ENCODE measurements at regions not wholly inside any gene's neighbourhood (a gene's known extent, or its start where the extent isn't known, plus 50 kb on each side); places are given as distances from the start of the nearest gene placed in this dataset.

DNA sequence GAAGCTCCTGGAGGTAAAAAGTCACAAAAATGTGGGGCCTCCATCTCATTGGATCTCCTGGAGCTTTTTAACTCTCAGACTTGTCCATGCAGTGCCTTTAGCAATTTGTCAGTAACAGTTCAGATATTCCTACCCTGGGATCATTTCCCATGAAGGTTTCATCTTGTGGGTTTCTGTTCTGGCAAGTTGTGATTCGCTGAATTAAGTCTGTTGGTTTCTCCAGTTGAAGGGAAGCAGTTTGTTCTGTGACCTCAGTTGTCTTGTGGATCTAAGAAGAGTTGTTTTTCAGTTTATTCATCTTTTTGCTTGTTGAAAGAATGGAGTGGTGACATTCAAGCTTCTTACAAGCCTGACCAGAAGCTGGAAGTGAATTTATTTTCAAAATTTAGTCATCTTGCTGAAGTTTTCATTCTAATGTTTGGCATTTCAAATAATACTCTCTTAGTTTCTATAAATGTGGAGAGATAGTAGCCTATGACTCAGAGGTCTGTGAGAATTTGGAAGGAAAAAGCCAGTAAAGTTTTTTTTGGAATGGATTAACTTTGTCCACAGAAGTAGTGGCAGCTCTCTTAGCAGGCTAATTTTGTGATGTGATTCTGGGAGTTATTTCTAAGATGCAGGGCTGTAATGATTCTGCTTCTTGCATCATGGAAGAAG is 120.1 kb upstream of the CSNK1A1L start:
- intact Hi-C loops (cut with DNase I, micrococcal nuclease), result no loop called here
- no peaks in the 10 kb centered on the region for H3K4me1 Mint-ChIP-seq (ENCODE audit: low read depth)

DNA sequence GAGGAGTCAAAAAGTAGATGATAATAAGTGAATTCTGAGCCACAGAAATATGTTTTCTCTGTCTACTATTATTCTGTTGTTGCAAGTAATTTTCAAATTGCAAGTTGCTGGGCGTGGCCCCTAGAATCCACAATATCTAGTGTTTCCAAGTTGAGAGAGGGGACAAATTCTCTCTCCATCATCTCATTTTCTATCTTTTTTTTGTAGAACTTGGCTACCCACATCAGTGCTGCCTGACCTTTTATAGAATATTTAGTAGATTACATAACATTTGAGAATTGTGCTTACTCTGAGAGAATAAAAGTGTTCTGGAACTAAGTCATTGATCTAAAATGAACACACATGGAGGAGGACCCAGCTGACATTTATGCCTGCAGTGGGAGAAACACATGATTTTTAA is 110.9 kb upstream of the CSNK1A1L start:
- no peaks in the 10 kb centered on the region for H3K9me3 ChIP-seq (ENCODE audit: control insufficient read depth in 1 of 2, insufficient read depth in 1 of 2, low read length in 2 of 2)
- no peaks in the 10 kb centered on the region for H3K4me1 ChIP-seq (ENCODE audit: insufficient read depth, low read length)
- ChIA-PET CTCF (no interaction called here), POLR2A (no interaction called here)
- no peak overlapping the region for H3K27ac ChIP-seq (ENCODE audit: low read depth in 1 of 2, low read length in 2 of 2)
- H3K4me1 Mint-ChIP-seq (ENCODE audit: low read depth), result no peaks in the 10 kb centered on the region
- H3K4me3 Mint-ChIP-seq, result no peak overlapping the region
- H3K9me3 Mint-ChIP-seq, result peaks cover 4% of the 10 kb centered on the region
- H3K4me3 ChIP-seq (ENCODE audit: low read length), result no peak overlapping the region
- H3K36me3 Mint-ChIP-seq (ENCODE audit: low read depth), result no peaks in the 10 kb centered on the region
- ATAC-seq (ENCODE audit: poor library complexity) (no peak), DNase-seq (no peak)
- H3K27me3 ChIP-seq (ENCODE audit: control insufficient read depth in 1 of 2, insufficient read depth in 2 of 2, low read length in 2 of 2), result no peaks in the 10 kb centered on the region
- H3K27ac Mint-ChIP-seq, result no peak overlapping the region
- H3K36me3 ChIP-seq (ENCODE audit: insufficient read depth, low read length), result no peaks in the 10 kb centered on the region
- intact Hi-C loops (cut with DNase I, micrococcal nuclease), result no loop called here
- H3K27me3 Mint-ChIP-seq, result no peaks in the 10 kb centered on the region
- TF ChIP-seq, protein P1, sequence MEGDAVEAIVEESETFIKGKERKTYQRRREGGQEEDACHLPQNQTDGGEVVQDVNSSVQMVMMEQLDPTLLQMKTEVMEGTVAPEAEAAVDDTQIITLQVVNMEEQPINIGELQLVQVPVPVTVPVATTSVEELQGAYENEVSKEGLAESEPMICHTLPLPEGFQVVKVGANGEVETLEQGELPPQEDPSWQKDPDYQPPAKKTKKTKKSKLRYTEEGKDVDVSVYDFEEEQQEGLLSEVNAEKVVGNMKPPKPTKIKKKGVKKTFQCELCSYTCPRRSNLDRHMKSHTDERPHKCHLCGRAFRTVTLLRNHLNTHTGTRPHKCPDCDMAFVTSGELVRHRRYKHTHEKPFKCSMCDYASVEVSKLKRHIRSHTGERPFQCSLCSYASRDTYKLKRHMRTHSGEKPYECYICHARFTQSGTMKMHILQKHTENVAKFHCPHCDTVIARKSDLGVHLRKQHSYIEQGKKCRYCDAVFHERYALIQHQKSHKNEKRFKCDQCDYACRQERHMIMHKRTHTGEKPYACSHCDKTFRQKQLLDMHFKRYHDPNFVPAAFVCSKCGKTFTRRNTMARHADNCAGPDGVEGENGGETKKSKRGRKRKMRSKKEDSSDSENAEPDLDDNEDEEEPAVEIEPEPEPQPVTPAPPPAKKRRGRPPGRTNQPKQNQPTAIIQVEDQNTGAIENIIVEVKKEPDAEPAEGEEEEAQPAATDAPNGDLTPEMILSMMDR (IDR thresholded peaks at IDR 0.05), result no peak

More for the DNA sequence above, 120.1 kb upstream of the CSNK1A1L start:
- no peaks in the 10 kb centered on the region for H3K36me3 Mint-ChIP-seq (ENCODE audit: low read depth)
- ATAC-seq (ENCODE audit: poor library complexity), result no peak
- Histone ChIP-seq H3K36me3 (ENCODE audit: insufficient read depth, low read length) (no peaks in the 10 kb centered on the region), H3K27me3 (ENCODE audit: control insufficient read depth in 1 of 2, insufficient read depth in 2 of 2, low read length in 2 of 2) (no peaks in the 10 kb centered on the region), H3K9me3 (ENCODE audit: control insufficient read depth in 1 of 2, insufficient read depth in 1 of 2, low read length in 2 of 2) (peaks cover 0 to 6% of the 10 kb centered on the region in 2 experiments), H3K4me1 (ENCODE audit: insufficient read depth, low read length) (no peaks in the 10 kb centered on the region), H3K4me3 (ENCODE audit: low read length) (no peak overlapping the region), H3K27ac (ENCODE audit: low read depth in 1 of 2, low read length in 2 of 2) (no peak overlapping the region)
- no peak for DNase-seq
- ChIA-PET CTCF (no interaction called here), POLR2A (no interaction called here)
- no peaks in the 10 kb centered on the region for H3K27me3 Mint-ChIP-seq
- H3K9me3 Mint-ChIP-seq, result peaks cover 17% of the 10 kb centered on the region
- no peak overlapping the region for H3K4me3 Mint-ChIP-seq
- TF ChIP-seq, protein P1 (IDR thresholded peaks at IDR 0.05), result no peak
- no peak overlapping the region for H3K27ac Mint-ChIP-seq

DNA sequence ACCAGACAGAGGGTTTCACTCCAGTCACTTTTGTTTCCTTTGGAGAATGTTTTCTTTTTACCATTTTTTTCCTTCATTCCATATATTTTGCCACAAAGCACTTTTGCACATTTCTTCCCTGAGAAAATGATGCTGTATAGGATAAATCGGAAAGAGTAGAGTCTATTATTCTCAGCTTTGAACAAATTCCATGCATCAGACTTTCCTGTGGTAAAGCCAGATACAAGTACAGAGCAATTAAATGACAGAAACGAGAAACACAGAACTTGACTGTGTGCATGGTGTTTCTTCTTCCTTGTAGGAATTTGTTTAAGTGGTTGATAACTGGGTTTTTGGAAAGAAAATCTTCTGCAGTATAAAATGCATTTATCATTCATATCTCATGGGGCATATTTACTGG is 107.4 kb upstream of the CSNK1A1L start:
- DNase-seq, result no peak
- intact Hi-C loops (cut with DNase I, micrococcal nuclease), result no loop called here
- no peak for ATAC-seq (ENCODE audit: poor library complexity)
- Mint-ChIP-seq H3K9me3 (peaks cover 2% of the 10 kb centered on the region), H3K36me3 (ENCODE audit: low read depth) (no peaks in the 10 kb centered on the region), H3K27ac (no peak overlapping the region), H3K4me1 (ENCODE audit: low read depth) (no peaks in the 10 kb centered on the region), H3K27me3 (no peaks in the 10 kb centered on the region), H3K4me3 (no peak overlapping the region)
- H3K36me3 ChIP-seq (ENCODE audit: insufficient read depth, low read length), result no peaks in the 10 kb centered on the region
- H3K27me3 ChIP-seq (ENCODE audit: control insufficient read depth in 1 of 2, insufficient read depth in 2 of 2, low read length in 2 of 2), result no peaks in the 10 kb centered on the region
- no peaks in the 10 kb centered on the region for H3K4me1 ChIP-seq (ENCODE audit: insufficient read depth, low read length)
- TF ChIP-seq, protein P1 (IDR thresholded peaks at IDR 0.05), result no peak
- H3K9me3 ChIP-seq (ENCODE audit: control insufficient read depth in 1 of 2, insufficient read depth in 1 of 2, low read length in 2 of 2), result no peaks in the 10 kb centered on the region
- H3K4me3 ChIP-seq (ENCODE audit: low read length), result no peak overlapping the region
- ChIA-PET CTCF (no interaction called here), POLR2A (no interaction called here)
- no peak overlapping the region for H3K27ac ChIP-seq (ENCODE audit: low read depth in 1 of 2, low read length in 2 of 2)
